Progenitor cell of endocrine pancreas (in vitro differentiated cells): ENCODE measurements at regions not wholly inside any gene's neighbourhood (a gene's known extent, or its start where the extent isn't known, plus 50 kb on each side); places are given as distances from the start of the nearest gene placed in this dataset.

Experiments used
- DNase-seq: peaks from one replicate; pipeline ENCODE4 v3.0.0; 2021; ENCODE audit warnings: low spot score; ENCODE audit not compliant: unreplicated experiment
- H3K27ac Mint-ChIP-seq: 2 replicates; pipeline ENCODE4 v1.8.0; 2021; ENCODE audit warnings: mild to moderate bottlenecking, moderate library complexity, mixed read lengths
- H3K27me3 Mint-ChIP-seq: 2 replicates; pipeline ENCODE4 v1.8.0; 2021; ENCODE audit warnings: mixed read lengths
- H3K36me3 Mint-ChIP-seq: 2 replicates; pipeline ENCODE4 v1.8.0; 2022; ENCODE audit warnings: mixed read lengths; ENCODE audit not compliant: insufficient read depth
- H3K4me1 Mint-ChIP-seq: 2 replicates; pipeline ENCODE4 v1.8.0; 2021; ENCODE audit warnings: low read depth, mixed read lengths
- H3K4me3 Mint-ChIP-seq: 2 replicates; pipeline ENCODE4 v1.8.0; 2021; ENCODE audit warnings: low read depth, mild to moderate bottlenecking, moderate library complexity, mixed read lengths
- H3K9me3 Mint-ChIP-seq: 2 replicates; pipeline ENCODE4 v1.8.0; 2021; ENCODE audit warnings: low read depth, mixed read lengths
- TF ChIP-seq, protein P1 (sequence below): fragments of 200-600 bp; sonication (generic); IDR thresholded peaks from one replicate; pipeline ENCODE4 v1.5.0; 2021; ENCODE audit warnings: antibody characterized with exemption, mild to moderate bottlenecking; ENCODE audit not compliant: unreplicated experiment

DNA sequence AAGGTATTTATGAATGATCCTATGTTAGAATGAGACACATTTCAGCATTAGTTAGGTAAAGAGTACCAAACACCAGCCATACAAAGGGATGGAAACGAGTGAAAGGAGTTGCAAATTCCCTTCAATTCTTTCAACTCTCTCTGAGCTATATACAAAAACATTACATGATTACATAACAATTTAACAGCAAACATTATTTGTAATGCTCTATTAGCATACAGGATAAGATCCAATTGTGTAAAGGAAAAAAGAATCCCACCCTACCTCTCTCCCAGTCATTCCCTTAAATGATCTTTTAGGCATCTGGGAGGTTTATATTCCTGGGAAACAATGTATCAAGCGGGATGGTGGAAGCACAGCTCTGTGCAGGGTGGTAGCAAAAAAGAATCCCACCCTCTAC is 117.9 kb downstream of the RHOU start:
- Mint-ChIP-seq H3K9me3 (peaks cover 4% of the 10 kb centered on the region), H3K4me3 (no peak overlapping the region), H3K27ac (no peak overlapping the region), H3K4me1 (peaks cover 24% of the 10 kb centered on the region), H3K27me3 (no peaks in the 10 kb centered on the region), H3K36me3 (no peaks in the 10 kb centered on the region)
- TF ChIP-seq, protein P1, sequence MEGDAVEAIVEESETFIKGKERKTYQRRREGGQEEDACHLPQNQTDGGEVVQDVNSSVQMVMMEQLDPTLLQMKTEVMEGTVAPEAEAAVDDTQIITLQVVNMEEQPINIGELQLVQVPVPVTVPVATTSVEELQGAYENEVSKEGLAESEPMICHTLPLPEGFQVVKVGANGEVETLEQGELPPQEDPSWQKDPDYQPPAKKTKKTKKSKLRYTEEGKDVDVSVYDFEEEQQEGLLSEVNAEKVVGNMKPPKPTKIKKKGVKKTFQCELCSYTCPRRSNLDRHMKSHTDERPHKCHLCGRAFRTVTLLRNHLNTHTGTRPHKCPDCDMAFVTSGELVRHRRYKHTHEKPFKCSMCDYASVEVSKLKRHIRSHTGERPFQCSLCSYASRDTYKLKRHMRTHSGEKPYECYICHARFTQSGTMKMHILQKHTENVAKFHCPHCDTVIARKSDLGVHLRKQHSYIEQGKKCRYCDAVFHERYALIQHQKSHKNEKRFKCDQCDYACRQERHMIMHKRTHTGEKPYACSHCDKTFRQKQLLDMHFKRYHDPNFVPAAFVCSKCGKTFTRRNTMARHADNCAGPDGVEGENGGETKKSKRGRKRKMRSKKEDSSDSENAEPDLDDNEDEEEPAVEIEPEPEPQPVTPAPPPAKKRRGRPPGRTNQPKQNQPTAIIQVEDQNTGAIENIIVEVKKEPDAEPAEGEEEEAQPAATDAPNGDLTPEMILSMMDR, result no peak
- DNase-seq, result no peak

DNA sequence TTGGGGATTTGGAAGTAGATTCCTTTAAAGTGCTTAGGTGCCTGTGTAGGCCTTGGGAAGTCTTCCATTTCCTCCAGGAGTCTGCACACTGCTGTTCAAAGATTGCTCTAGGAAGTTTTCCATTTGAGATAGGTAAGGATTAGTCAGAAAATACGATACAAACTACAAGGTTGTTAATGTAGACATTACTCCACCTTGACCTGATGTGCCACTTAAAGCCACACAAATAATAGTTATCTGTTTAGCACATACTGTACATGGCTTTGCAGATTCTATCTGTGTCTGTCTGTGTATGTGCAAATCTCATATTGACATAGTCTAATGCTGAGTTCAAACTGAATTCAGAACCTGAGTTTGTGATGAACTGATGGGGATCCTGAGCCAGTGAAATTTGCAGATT is 118.4 kb downstream of the RHOU start:
- Mint-ChIP-seq H3K27ac (no peak overlapping the region), H3K36me3 (no peaks in the 10 kb centered on the region), H3K27me3 (no peaks in the 10 kb centered on the region), H3K9me3 (peaks cover 4% of the 10 kb centered on the region), H3K4me1 (peaks cover 19% of the 10 kb centered on the region), H3K4me3 (no peak overlapping the region)
- TF ChIP-seq, protein P1, result no peak
- no peak for DNase-seq

DNA sequence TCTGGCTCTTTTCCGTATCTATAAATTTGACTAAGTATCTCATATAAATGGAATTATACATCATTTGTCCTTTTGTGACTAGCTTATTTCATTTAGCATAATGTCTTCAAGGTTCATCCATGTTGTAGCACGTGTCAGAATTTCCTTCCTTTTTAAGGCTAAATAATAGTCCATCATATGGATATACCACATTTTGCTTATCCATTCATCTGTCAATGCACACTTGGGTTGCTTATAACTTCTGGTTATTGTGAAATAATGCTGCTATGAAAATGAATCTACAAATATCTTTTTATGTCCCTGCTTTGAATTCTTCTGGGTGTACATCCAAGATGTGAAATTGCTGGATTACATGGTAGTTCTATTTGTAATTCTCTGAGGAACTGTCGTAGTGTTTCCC is 119.6 kb downstream of the RHOU start:
- Mint-ChIP-seq H3K4me3 (no peak overlapping the region), H3K27me3 (no peaks in the 10 kb centered on the region), H3K9me3 (peaks cover 4% of the 10 kb centered on the region), H3K36me3 (no peaks in the 10 kb centered on the region), H3K27ac (no peak overlapping the region), H3K4me1 (peaks cover 19% of the 10 kb centered on the region)
- TF ChIP-seq, protein P1, result no peak
- no peak for DNase-seq

DNA sequence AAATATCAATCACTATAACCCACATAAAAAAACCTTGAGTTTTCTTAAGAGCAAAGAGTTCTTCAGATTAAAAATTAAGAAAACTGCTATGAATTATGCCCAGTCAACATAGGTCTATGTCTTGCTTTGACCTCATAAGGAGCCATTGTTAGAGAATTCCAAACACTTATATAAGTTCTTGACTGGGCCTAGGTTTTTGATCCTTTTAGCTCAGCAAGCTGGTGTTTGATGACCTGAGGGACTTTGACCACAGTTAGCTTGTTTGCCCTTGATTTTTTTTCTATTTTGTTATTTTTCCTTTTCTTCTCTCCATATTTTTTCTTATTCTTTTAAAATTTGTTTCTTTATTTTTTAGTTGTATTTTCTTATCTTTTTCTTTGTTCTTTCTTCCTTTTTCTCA is 122.3 kb downstream of the RHOU start:
- Mint-ChIP-seq H3K9me3 (peaks cover 4% of the 10 kb centered on the region), H3K36me3 (no peaks in the 10 kb centered on the region), H3K4me3 (no peak overlapping the region), H3K27me3 (no peaks in the 10 kb centered on the region), H3K27ac (no peak overlapping the region), H3K4me1 (peaks cover 29% of the 10 kb centered on the region)
- no peak for DNase-seq
- TF ChIP-seq, protein P1, result no peak

DNA sequence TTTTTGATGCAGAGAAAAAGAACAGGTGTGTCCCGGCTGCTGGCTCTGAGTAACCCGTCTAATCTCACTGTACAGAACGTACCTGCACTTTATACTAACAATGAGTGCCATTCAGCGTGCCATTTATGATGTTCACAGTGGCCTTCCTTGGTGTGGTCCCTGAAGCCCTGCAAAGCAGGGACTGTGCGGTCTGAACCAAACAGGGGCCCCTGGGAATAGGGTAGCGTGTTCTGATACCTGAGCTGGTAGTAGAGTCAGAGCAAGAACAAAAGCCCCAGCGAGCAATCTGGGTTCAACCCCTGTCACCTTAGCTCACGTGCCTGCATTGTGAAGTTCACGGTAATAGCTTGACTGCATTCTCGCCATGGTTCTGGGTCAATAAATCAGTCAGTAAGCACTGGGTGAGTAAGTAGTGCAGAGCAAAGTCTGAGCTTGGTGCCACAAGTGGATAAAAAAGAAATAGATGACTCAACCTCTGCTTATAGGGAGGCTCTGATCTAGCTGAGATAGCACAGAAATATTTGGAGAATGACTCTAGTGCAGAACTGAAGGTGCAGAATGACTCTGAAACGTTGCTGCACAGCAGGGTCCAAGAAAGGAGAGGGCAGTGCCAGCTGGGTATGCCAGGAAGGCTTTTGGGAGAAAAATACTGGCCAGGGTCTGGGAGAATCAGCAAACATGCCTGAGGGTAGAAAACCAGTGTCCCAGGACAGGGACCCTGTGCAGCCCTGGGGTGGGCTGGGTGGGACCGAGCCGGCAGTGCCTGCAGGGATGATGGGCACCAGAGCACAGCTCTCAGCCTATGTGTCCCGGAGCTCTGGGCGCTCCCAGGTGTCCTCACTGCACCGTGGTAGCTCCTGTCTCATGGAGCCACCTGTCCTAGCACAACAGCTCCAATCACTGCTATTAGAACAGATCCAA is 125.9 kb downstream of the RHOU start:
- H3K4me1 Mint-ChIP-seq, result peaks cover 54% of the 10 kb centered on the region
- DNase-seq, result no peak

More for the DNA sequence above, 125.9 kb downstream of the RHOU start:
- H3K4me3 Mint-ChIP-seq, result peak overlapping the region; percentile 8
- no peaks in the 10 kb centered on the region for H3K27me3 Mint-ChIP-seq
- peak overlapping the region; percentile 91 for H3K27ac Mint-ChIP-seq
- TF ChIP-seq, protein P1, result no peak
- H3K9me3 Mint-ChIP-seq, result no peaks in the 10 kb centered on the region
- no peaks in the 10 kb centered on the region for H3K36me3 Mint-ChIP-seq
